Midbrain (tissue), 1 donor: ENCODE measurements at regions not wholly inside any gene's neighbourhood (a gene's known extent, or its start where the extent isn't known, plus 50 kb on each side); places are given as distances from the start of the nearest gene placed in this dataset.
"Not testable (repeated sequence)": the region's sequence is repeated elsewhere in the genome, so short reads cannot be mapped to it uniquely, and the experiment has no call there.

Experiments
- DNase-seq: peaks from one replicate; lab custom pipeline; 2025; lab: John Stamatoyannopoulos, UW

DNA sequence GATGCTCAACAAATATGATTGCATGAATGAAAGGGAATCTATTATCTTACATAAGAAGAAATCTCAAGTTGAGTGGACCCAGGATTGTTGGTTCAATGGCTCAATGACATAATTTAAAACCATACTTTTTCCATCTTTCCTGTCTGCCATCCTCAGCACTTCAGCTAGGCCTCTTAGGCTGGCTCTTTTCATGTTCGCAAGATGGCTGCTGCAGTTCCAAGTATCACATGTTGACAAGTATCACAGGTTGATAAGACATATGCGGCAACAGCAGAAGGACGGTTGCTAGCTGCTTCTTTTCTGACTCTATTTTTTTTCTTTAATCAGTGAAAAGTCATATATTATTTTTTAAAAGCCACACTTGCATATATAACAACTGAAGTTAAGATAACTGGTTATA, 79.0 kb upstream of the CDK6 start:
- no peak for DNase-seq

DNA sequence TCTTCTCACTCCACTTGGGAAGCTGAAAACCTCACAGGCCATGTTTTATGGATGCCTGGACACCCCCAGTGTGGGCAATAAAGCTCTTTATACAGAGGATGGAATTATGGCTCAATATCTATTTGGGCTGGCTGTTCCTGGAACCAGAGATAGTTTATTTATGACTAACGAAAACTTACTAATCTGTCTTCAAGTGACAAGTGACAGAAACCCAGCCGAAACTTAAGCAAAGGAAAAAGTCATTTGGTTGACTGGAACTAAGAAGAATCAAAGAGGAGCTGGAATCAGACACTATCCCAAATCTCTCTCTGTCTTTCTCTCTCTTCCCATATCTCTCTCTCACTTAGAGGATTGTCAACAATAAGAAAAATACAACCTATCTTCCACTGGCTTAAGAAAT, 78.3 kb upstream of the CDK6 start:
- no peak for DNase-seq

DNA sequence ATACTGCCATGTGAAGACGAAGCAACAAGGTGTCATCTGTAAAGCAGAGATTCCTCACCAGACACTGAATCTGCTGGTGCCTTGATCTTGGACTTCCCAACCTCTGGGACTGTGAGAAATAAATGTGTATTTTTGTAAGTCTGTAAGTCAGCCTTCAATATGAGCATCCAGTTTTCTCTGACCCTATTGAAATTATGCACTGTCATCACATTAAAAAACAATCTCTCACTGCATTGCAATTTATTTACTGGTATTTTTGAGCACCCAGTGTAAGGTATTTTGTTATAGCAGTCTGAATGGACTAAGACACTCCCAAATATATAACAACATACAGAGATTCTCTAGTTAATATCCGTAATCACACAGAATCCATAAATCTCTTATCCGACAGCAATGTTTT, 77.5 kb upstream of the CDK6 start:
- DNase-seq: no peak

DNA sequence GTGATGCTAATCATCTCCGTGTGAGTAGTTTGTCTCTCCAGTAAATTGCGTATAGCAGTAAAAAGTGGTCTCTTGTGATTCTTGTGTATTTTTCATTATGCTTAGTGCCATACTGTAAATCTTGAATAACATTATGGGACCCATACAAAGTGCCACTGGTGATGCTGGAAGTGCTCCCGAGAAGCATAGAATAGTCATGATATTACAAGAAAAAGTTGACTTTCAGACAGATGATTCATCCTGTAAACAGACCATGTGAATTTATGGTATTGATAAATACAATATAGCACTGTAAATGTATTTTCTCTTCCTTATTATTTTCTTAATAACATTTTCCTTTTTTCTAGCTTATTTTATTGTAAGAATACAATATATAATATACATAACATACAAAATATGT, 74.6 kb upstream of the CDK6 start:
- DNase-seq: no peak

DNA sequence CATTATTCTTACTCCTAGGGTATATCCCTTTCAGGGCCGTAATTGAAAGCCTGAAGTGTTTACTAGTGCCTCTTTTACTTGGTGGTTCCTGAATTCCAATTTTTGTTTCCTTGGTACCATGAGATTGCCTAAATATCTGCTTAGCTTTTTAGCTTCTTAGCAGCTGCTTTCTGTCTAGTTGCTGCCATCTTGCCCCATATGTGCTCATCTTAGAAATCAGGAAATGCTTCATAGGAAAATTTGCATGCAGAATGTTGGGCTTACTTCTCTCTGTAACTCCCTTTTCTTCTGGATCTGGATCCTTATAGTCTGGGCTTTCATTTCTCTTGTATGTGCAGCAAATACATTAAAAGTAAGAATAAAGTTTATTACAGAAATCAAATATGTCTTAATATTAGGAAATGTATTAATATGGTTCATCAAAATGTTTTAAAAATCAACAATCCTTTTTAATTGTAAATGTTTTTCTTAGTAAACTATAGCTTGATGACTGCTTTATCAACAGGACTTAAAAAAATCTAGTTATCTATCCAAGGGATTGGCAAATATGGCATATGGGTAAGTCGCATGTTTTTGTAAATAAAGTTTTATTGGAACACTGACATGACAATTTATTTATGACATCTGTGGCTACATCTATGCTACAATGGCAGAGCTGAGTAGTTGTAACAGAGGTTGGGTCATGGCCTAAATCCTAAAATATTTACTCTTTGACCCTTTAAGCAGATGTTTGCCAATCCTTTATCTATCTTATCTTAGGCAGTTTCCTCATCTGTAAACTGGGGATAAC, 73.5 kb upstream of the CDK6 start:
- DNase-seq: no peak

DNA sequence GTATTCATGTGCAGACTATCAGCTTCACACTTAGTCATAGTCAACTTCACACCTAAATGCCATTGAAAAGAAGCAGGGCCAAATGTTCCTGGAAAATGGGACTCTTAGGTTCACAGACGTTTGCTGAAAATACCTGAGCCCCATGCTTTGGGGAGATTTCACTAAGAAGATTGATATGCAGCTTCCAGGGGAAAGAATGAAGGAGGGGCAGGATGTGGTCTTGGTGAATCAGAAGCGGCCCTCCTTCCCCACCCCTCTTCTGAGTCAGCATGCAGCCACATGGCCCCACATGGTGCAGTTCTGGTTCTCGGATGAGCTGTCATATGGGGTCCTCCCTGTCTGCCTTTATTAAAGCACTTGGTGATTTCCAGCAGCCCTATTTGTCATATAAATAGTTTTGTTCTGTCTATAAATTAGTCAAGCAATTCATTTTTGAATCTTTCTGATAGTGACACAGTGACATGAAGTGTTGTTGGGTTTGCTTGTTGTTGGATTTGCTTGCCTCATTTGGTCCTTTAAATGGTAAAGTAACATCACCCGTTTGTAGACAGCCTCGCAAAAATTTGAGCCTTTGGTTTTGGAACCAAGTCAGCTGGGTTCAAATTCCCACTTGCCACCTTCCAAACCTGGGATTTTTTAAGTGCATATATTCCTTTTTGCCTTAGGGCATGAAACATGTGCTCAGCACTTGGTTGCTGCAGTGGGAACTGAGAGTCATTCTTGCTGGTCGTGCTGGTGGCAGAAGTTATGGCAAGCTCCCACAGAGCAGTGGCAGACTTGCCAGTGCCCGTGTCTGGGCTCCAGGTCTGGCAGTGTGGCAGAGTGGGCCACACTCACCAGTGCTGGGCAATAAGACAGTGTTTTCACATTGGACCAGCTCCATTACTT, 68.1 kb upstream of the CDK6 start:
- DNase-seq: no peak

DNA sequence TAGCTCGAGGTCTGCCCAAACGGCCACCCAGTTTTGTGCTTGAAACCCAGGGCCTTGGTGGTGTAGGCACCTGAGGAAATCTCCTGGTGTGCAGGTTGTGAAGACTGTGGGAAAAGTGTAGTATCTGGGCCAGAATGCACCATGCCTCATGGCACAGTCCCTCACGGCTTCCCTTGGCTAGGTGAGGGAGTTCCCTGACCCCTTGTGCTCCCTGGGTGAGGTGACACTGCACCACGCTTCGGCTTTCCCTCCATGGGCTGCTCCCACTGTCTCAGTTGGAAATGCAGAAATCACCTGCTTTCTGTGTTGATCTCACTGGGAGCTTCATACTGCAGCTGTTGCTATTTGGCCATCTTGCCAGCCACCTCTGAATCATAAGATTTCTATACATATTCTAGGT, 62.4 kb upstream of the CDK6 start:
- DNase-seq: no peak

DNA sequence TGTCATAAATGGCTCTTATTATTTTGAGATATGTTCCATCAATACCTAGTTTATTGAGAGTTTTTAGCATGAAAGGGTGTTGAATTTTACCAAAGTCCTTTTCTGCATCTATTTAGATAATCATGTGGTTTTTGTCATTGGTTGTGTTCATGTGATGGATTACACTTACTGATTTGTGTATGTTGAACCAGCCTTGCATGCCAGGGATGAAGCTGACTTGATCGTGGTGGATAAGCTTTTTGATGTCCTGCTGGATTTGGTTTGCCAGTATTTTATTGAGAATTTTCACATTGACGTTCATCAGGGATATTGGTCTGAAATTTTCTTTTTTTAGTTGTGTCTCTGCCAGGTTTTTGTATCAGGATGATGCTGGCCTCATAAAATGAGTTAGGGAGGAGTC, 58.5 kb upstream of the CDK6 start:
- DNase-seq: not testable (repeated sequence)

DNA sequence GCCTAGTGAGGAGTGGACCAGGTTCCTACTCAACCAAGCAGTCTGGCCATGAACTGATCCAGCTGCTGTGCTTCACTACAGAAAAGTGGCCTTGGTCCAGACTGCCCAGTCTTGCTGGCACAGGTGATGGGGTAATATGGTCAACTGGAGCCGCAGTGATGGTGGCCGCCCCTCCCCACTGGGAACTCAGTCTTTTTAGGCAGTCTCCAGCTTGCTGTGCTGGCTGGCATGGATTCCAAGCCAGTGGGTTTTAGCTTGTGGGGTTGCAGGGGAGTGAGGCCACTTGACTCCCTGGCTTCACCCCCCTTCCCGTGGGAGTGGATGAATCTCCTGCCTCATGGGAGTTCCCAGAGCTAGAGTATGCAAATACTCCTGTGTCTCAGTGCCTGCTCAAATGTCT, 52.7 kb upstream of the CDK6 start:
- DNase-seq: no peak
